HG03103 (cell line): ENCODE measurements at regions not wholly inside any gene's neighbourhood (a gene's known extent, or its start where the extent isn't known, plus 50 kb on each side); places are given as distances from the start of the nearest gene placed in this dataset.
"Not testable (repeated sequence)": the region's sequence is repeated elsewhere in the genome, so short reads cannot be mapped to it uniquely, and the experiment has no call there.

Experiments used
- ATAC-seq: cut with Tn5 transposase; IDR thresholded peaks from one replicate; pipeline ENCODE4 v1.9.1; 2021; ENCODE audit warnings: low read depth; ENCODE audit not compliant: unreplicated experiment

- no peak for ATAC-seq
Observed at GRCh38 chr11:25741886-25742285, 590.0 kb upstream of the ANO3 start.

- no peak for ATAC-seq
Observed at GRCh38 chr11:25742800-25743199, 589.1 kb upstream of the ANO3 start.

GRCh38 chr11:25755381-25755780 is 576.5 kb upstream of the ANO3 start:
- no peak for ATAC-seq

GRCh38 chr11:25755918-25756584 is 575.9 kb upstream of the ANO3 start:
- no peak for ATAC-seq

- ATAC-seq, result no peak
Observed at GRCh38 chr11:25758145-25758661, 573.7 kb upstream of the ANO3 start.

- ATAC-seq, result no peak
Observed at GRCh38 chr11:25766332-25767015, 565.5 kb upstream of the ANO3 start.

GRCh38 chr11:25769287-25769686 is 562.6 kb upstream of the ANO3 start:
- ATAC-seq, result no peak

- ATAC-seq, result no peak
Observed at GRCh38 chr11:25771605-25772004, 560.3 kb upstream of the ANO3 start.

- no peak for ATAC-seq
Observed at GRCh38 chr11:25775603-25776002, 556.3 kb upstream of the ANO3 start.

GRCh38 chr11:25776238-25776637 is 555.7 kb upstream of the ANO3 start:
- no peak for ATAC-seq

- ATAC-seq, result no peak
Observed at GRCh38 chr11:25777343-25777742, 554.6 kb upstream of the ANO3 start.

- no peak for ATAC-seq
Observed at GRCh38 chr11:25779033-25779432, 552.9 kb upstream of the ANO3 start.

GRCh38 chr11:25787416-25787815 is 544.5 kb upstream of the ANO3 start:
- no peak for ATAC-seq

GRCh38 chr11:25790396-25790795 is 541.5 kb upstream of the ANO3 start:
- no peak for ATAC-seq

GRCh38 chr11:25793637-25794036 is 538.3 kb upstream of the ANO3 start:
- no peak for ATAC-seq

- no peak for ATAC-seq
Observed at GRCh38 chr11:25794804-25795203, 537.1 kb upstream of the ANO3 start.

- no peak for ATAC-seq
Observed at GRCh38 chr11:25816411-25816810, 515.5 kb upstream of the ANO3 start.

- no peak for ATAC-seq
Observed at GRCh38 chr11:25824688-25825087, 507.2 kb upstream of the ANO3 start.

GRCh38 chr11:25831485-25831884 is 500.4 kb upstream of the ANO3 start:
- ATAC-seq, result not testable (repeated sequence)

GRCh38 chr11:25838918-25839625 is 492.9 kb upstream of the ANO3 start:
- no peak for ATAC-seq

- ATAC-seq, result no peak
Observed at GRCh38 chr11:25844811-25845210, 487.1 kb upstream of the ANO3 start.

- ATAC-seq, result no peak
Observed at GRCh38 chr11:25855916-25856315, 476.0 kb upstream of the ANO3 start.
